Upper lobe of right lung (tissue), 1 donor: ENCODE measurements at regions not wholly inside any gene's neighbourhood (a gene's known extent, or its start where the extent isn't known, plus 50 kb on each side); places are given as distances from the start of the nearest gene placed in this dataset.

Source experiments
- ATAC-seq: fragments of 200-7000 bp; cut with Tn5 transposase; one replicate; pipeline ENCODE4 v1.9.1; 2020; ENCODE audit warnings: mild to moderate bottlenecking, moderate library complexity
- DNase-seq: peaks from one replicate; pipeline ENCODE4 v3.0.0-alpha.2; 2020
- H3K27ac ChIP-seq: fragments of 200-600 bp; one replicate; pipeline ENCODE4 v1.8.0; 2022
- H3K27me3 ChIP-seq: fragments of 200-600 bp; one replicate; pipeline ENCODE4 v1.8.0; 2022; ENCODE audit warnings: mild to moderate bottlenecking
- H3K36me3 ChIP-seq: fragments of 200-600 bp; one replicate; pipeline ENCODE4 v1.8.0; 2022
- H3K4me1 ChIP-seq: fragments of 200-600 bp; one replicate; pipeline ENCODE4 v1.8.0; 2022
- H3K4me3 ChIP-seq: fragments of 200-600 bp; one replicate; pipeline ENCODE4 v1.8.0; 2022; ENCODE audit warnings: mild to moderate bottlenecking
- H3K9me3 ChIP-seq: fragments of 200-600 bp; one replicate; pipeline ENCODE4 v1.8.0; 2022
- intact Hi-C: fragments of 100-400 bp; cut with DNase I; formaldehyde crosslinking; loops from one replicate; pipeline ENCODE4 v1.11.0; 2022
- TF ChIP-seq, protein P1 (sequence below): fragments of 200-600 bp; IDR thresholded peaks from one replicate; pipeline ENCODE4 v1.8.0; 2022; ENCODE audit warnings: antibody characterized with exemption
- donor health status: DM: no; HTN: yes; CAD: no; lungs with severe emphysema.

DNA sequence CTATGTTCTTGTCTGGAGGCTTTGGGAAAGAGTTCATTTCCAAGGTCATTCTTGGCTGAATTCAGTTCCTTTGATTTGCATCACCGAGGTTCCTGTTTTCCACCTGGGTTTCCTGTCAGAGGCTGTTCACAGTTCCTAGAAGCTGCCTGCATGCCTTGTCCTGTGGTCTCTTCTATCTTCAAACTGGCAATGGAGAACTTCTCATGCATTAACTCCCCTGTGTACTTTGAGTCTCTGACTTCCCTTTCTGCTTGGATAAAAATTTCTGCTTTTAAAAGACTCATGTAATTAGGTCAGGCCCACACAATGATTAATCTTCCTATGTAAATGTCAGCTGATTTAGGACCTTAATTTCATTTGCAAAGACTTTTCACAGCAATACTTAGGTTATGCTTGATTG lies 499.3 kb upstream of the FANCL start:
- Histone ChIP-seq H3K27ac (no peak overlapping the region), H3K27me3 (no peaks in the 10 kb centered on the region), H3K9me3 (no peaks in the 10 kb centered on the region), H3K36me3 (no peaks in the 10 kb centered on the region), H3K4me1 (no peaks in the 10 kb centered on the region), H3K4me3 (no peak overlapping the region)
- TF ChIP-seq, protein P1, sequence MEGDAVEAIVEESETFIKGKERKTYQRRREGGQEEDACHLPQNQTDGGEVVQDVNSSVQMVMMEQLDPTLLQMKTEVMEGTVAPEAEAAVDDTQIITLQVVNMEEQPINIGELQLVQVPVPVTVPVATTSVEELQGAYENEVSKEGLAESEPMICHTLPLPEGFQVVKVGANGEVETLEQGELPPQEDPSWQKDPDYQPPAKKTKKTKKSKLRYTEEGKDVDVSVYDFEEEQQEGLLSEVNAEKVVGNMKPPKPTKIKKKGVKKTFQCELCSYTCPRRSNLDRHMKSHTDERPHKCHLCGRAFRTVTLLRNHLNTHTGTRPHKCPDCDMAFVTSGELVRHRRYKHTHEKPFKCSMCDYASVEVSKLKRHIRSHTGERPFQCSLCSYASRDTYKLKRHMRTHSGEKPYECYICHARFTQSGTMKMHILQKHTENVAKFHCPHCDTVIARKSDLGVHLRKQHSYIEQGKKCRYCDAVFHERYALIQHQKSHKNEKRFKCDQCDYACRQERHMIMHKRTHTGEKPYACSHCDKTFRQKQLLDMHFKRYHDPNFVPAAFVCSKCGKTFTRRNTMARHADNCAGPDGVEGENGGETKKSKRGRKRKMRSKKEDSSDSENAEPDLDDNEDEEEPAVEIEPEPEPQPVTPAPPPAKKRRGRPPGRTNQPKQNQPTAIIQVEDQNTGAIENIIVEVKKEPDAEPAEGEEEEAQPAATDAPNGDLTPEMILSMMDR = no peak
- DNase-seq = no peak
- no peak for ATAC-seq
- intact Hi-C loops = no loop called here

GRCh38 chr2:58739033-58739432 lies 497.9 kb upstream of the FANCL start:
- DNase-seq = no peak
- Histone ChIP-seq H3K36me3 (no peaks in the 10 kb centered on the region), H3K4me3 (no peak overlapping the region), H3K27me3 (no peaks in the 10 kb centered on the region), H3K9me3 (no peaks in the 10 kb centered on the region), H3K27ac (no peak overlapping the region), H3K4me1 (no peaks in the 10 kb centered on the region)
- intact Hi-C loops = no loop called here
- ATAC-seq = no peak
- TF ChIP-seq, protein P1 = no peak

DNA sequence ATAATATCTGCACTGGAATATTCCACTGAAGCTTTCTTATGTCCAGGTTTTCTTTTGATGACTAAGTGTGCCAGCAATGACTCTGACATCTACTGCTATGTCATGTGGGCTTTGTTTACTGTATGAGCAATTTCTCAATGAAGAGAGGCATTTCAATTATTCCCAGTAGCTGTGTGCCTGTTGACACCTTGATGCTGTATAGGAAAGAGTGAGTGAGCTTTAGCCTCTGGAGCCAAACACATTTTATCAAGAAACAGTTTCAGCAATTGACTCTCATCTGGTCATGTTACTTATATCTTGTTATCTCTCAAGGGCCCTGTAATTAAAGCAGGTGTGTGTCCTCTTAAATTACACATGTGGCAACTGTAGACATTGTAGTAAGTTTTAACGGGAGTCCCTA lies 493.2 kb upstream of the FANCL start:
- Histone ChIP-seq H3K4me1 (no peaks in the 10 kb centered on the region), H3K9me3 (no peaks in the 10 kb centered on the region), H3K4me3 (no peak overlapping the region), H3K36me3 (no peaks in the 10 kb centered on the region), H3K27ac (no peak overlapping the region), H3K27me3 (no peaks in the 10 kb centered on the region)
- TF ChIP-seq, protein P1 = no peak
- no peak for ATAC-seq
- no peak for DNase-seq
- intact Hi-C loops = no loop called here

DNA sequence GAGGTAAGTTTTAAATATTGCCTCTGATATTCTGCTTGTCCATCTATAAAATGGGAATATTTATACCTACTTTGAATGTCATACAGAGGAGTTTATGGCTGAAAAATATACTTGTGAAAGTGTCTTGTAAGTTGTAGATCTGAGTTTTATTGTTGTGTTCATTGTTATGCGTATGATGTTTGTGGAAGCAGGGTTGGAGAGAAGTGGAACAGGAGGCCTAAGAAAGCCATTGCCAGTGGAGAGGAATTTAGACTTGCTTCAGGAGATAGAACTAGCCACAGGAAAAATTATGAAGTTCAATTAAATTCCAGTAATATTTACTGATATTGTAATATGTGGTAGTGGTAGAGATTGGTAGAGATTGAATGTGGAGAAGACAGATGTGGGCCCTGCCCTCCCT lies 491.9 kb upstream of the FANCL start:
- no peak for ATAC-seq
- Histone ChIP-seq H3K4me1 (no peaks in the 10 kb centered on the region), H3K9me3 (no peaks in the 10 kb centered on the region), H3K36me3 (no peaks in the 10 kb centered on the region), H3K27me3 (no peaks in the 10 kb centered on the region), H3K27ac (no peak overlapping the region), H3K4me3 (no peak overlapping the region)
- TF ChIP-seq, protein P1 = no peak
- intact Hi-C loops = no loop called here
- DNase-seq = no peak

DNA sequence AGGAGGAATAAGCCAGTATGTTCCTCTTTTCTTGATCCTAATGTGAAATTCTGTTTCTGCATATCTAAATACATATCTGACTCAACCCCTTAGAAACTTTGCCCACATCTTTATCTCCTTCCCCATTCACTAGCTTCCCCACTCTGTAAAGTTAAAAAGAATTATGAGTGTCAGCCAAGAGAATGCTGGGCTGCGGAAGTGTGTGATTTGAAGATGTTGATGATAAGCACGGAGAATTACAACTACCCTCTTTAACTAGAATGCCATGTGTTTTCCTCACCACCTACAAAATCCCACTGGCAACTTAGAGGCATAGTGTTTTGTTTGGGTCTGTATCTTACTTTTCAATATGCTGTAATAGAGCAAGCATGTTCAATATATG lies 490.4 kb upstream of the FANCL start:
- DNase-seq (no peak), ATAC-seq (peak; percentile 63)
- H3K27me3 ChIP-seq = no peaks in the 10 kb centered on the region
- TF ChIP-seq, protein P1 = no peak
- intact Hi-C loops = no loop called here
- no peaks in the 10 kb centered on the region for H3K9me3 ChIP-seq
- no peaks in the 10 kb centered on the region for H3K4me1 ChIP-seq
- H3K27ac ChIP-seq = no peak overlapping the region
- H3K36me3 ChIP-seq = no peaks in the 10 kb centered on the region
- H3K4me3 ChIP-seq = no peak overlapping the region

DNA sequence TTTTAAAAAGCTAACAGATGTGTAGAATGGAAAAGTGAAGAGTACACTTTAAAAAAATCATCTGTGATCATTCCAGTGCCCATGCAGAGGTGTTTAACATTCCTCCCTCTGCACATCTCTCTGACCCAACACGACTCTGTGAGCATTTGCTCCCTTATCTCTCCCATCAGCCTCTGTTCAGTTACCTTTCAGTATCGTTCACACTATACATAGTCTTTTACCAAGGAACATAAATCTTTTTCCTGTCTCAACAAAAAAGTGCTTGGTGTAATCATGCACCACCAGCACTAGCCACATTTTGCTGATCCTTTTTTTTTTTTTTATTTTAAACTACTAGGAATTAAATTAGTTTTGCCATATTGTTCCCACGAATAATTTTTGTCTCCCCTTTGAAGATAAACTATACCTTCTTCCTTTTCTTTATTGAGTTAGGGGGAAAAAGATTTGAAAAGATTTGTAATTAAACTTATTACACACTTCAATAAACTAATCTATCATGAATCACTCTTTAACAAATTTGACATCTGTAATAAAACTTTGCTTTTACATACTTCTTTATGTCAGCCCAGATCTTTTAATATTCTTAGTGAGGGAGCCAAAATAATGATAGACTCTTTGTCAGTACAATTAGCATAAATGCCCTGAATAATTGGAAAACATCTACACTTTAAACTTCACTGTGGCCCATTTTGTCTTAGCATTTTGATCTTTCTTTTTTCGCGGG lies 489.8 kb upstream of the FANCL start:
- no peak overlapping the region for H3K27ac ChIP-seq
- H3K27me3 ChIP-seq = no peaks in the 10 kb centered on the region
- H3K36me3 ChIP-seq = no peaks in the 10 kb centered on the region
- DNase-seq (no peak), ATAC-seq (no peak)
- H3K4me1 ChIP-seq = no peaks in the 10 kb centered on the region
- no peak overlapping the region for H3K4me3 ChIP-seq
- TF ChIP-seq, protein P1 = no peak
- intact Hi-C loops = no loop called here
- H3K9me3 ChIP-seq = no peaks in the 10 kb centered on the region
